Neuronal stem cell (in vitro differentiated cells): ENCODE measurements at regions not wholly inside any gene's neighbourhood (a gene's known extent, or its start where the extent isn't known, plus 50 kb on each side); places are given as distances from the start of the nearest gene placed in this dataset.

Experiments used
- DNase-seq: peaks from one replicate; pipeline ENCODE4 v3.0.0-alpha.2; 2013; ENCODE audit warnings: low spot score
- H2AFZ ChIP-seq: one replicate; pipeline ENCODE4 v1.6.1; 2013; ENCODE audit warnings: mild to moderate bottlenecking, low read length, inconsistent platforms
- H2AK5ac ChIP-seq: 2 replicates; pipeline ENCODE4 v1.6.1; 2013; ENCODE audit warnings: low read depth, mild to moderate bottlenecking, inconsistent platforms, low read length, moderate library complexity, mixed read lengths
- H2BK120ac ChIP-seq: 2 replicates; pipeline ENCODE4 v1.6.1; 2013; ENCODE audit warnings: low read depth, mild to moderate bottlenecking, inconsistent platforms, low read length, moderate library complexity, mixed read lengths
- H2BK12ac ChIP-seq: one replicate; pipeline ENCODE4 v1.6.1; 2013; ENCODE audit warnings: low read length, inconsistent platforms
- H2BK15ac ChIP-seq: 2 replicates; pipeline ENCODE4 v1.6.1; 2013; ENCODE audit warnings: mild to moderate bottlenecking, low read length, inconsistent platforms, mixed read lengths
- H2BK5ac ChIP-seq: one replicate; pipeline ENCODE4 v1.6.1; 2013; ENCODE audit warnings: inconsistent platforms, mild to moderate bottlenecking, low read length, moderate library complexity
- H3K14ac ChIP-seq: one replicate; pipeline ENCODE4 v1.6.1; 2013; ENCODE audit warnings: low read length, inconsistent platforms
- H3K18ac ChIP-seq: 2 replicates; pipeline ENCODE4 v1.6.1; 2013; ENCODE audit warnings: low read length, inconsistent platforms
- H3K23ac ChIP-seq: 2 replicates; pipeline ENCODE4 v1.6.1; 2013; ENCODE audit warnings: low read depth, mild to moderate bottlenecking, mixed read lengths, low read length, inconsistent platforms; ENCODE audit not compliant: poor library complexity
- H3K27ac ChIP-seq: replicated peaks from 3 replicates; pipeline ENCODE4 v1.5.1; 2013; ENCODE audit warnings: low read length, inconsistent platforms
- H3K27me3 ChIP-seq, 3 experiments: 2 replicates each; pipeline ENCODE4 v1.6.1; 2013; ENCODE audit warnings: low read length in 3 of 3, mild to moderate bottlenecking in 2 of 3, inconsistent platforms in 1 of 3, low read depth in 1 of 3, mixed read lengths in 1 of 3, moderate library complexity in 1 of 3; ENCODE audit not compliant: control insufficient read depth in 3 of 3, insufficient read depth in 3 of 3
- H3K36me3 ChIP-seq, 2 donors: replicated peaks in 1 of 2; 2 replicates each; pipeline ENCODE4 v1.6.1; 2013; ENCODE audit warnings: low read length in 2 of 2; ENCODE audit not compliant: control insufficient read depth in 2 of 2, insufficient read depth in 2 of 2
- H3K4ac ChIP-seq: 2 replicates; pipeline ENCODE4 v1.6.1; 2013; ENCODE audit warnings: inconsistent platforms, mild to moderate bottlenecking, low read length, moderate library complexity
- H3K4me1 ChIP-seq, 2 donors: 1 replicate in 1 of 2; 2 replicates in 1 of 2; pipeline ENCODE4 v1.6.1; 2013; ENCODE audit warnings: low read length in 2 of 2, low read depth in 1 of 2; ENCODE audit not compliant: control insufficient read depth in 2 of 2, insufficient read depth in 1 of 2
- H3K4me2 ChIP-seq: one replicate; pipeline ENCODE4 v1.6.1; 2013; ENCODE audit warnings: mild to moderate bottlenecking, low read length, inconsistent platforms; ENCODE audit not compliant: insufficient read depth, poor library complexity, severe bottlenecking
- H3K4me3 ChIP-seq, 2 donors: 2 replicates each; pipeline ENCODE4 v1.5.1; 2013; ENCODE audit warnings: low read length in 2 of 2, mild to moderate bottlenecking in 2 of 2, inconsistent platforms in 1 of 2, moderate library complexity in 1 of 2
- H3K79me1 ChIP-seq: one replicate; pipeline ENCODE4 v1.6.1; 2013; ENCODE audit warnings: low read depth, mild to moderate bottlenecking, inconsistent platforms, low read length, moderate library complexity
- H3K9ac ChIP-seq: one replicate; pipeline ENCODE4 v1.6.1; 2013; ENCODE audit warnings: mild to moderate bottlenecking, low read depth, low read length, inconsistent platforms; ENCODE audit not compliant: poor library complexity
- H3K9me3 ChIP-seq, 2 donors: replicated peaks in 1 of 2; 2 replicates each; pipeline versions ENCODE3 to v1.6.1; 2013; ENCODE audit warnings: low read length in 2 of 2, mild to moderate bottlenecking in 2 of 2, inconsistent platforms in 1 of 2, low read depth in 1 of 2, mixed read lengths in 1 of 2, moderate library complexity in 1 of 2; ENCODE audit not compliant: control insufficient read depth in 2 of 2, insufficient read depth in 1 of 2
- H4K8ac ChIP-seq: one replicate; pipeline ENCODE4 v1.6.1; 2013; ENCODE audit warnings: low read depth, mild to moderate bottlenecking, inconsistent platforms, low read length, moderate library complexity
- H4K91ac ChIP-seq: one replicate; pipeline ENCODE4 v1.6.1; 2013; ENCODE audit warnings: low read length, low read depth, mild to moderate bottlenecking, inconsistent platforms; ENCODE audit not compliant: poor library complexity
- WGBS, 2 donors: extraction: QIAGEN DNeasy Blood & Tissue Kit; methylation state at CpG; one replicate each; pipeline ENCODE4 v1.1.7; 2013; ENCODE audit warnings: missing lambda C conversion rate in 2 of 2, mixed read lengths in 1 of 2; ENCODE audit not compliant: insufficient read length in 2 of 2, insufficient replicate concordance in 1 of 2; ENCODE audit errors: extremely low coverage in 2 of 2; 5-methylcytosine and 5-hydroxymethylcytosine counted together

- DNase-seq, result no peak
- H2AFZ ChIP-seq, result no peak overlapping the region
- H3K79me1 ChIP-seq, result no peaks in the 10 kb centered on the region
- no peak overlapping the region for H3K9ac ChIP-seq
- H4K8ac ChIP-seq, result no peak overlapping the region
- no peak overlapping the region for H2BK5ac ChIP-seq
- no peak overlapping the region for H3K4me3 ChIP-seq
- no peak overlapping the region for H4K91ac ChIP-seq
- no peak overlapping the region for H2AK5ac ChIP-seq
- no peaks in the 10 kb centered on the region for H3K27me3 ChIP-seq
- no peak overlapping the region for H2BK12ac ChIP-seq
- no peak overlapping the region for H3K27ac ChIP-seq
- H2BK120ac ChIP-seq, result no peak overlapping the region
- no peak overlapping the region for H3K18ac ChIP-seq
- peaks cover 0 to 15% of the 10 kb centered on the region in 2 donors for H3K4me1 ChIP-seq
- peaks cover 3 to 12% of the 10 kb centered on the region in 2 donors for H3K9me3 ChIP-seq
- no peaks in the 10 kb centered on the region for H3K36me3 ChIP-seq
- no peak overlapping the region for H3K4me2 ChIP-seq
- H3K23ac ChIP-seq, result no peak overlapping the region
- no peak overlapping the region for H3K14ac ChIP-seq
- no CpG with 5 or more reads among the region's 1 CpG for WGBS, 2 donors
- no peak overlapping the region for H2BK15ac ChIP-seq
- H3K4ac ChIP-seq, result no peak overlapping the region
Observed at GRCh38 chr7:10912077-10912476, 61.6 kb upstream of the PHF14 start.

GRCh38 chr7:10913457-10913856 is 60.2 kb upstream of the PHF14 start:
- H4K91ac ChIP-seq, result no peak overlapping the region
- H3K4me2 ChIP-seq, result no peak overlapping the region
- H3K18ac ChIP-seq, result no peak overlapping the region
- no peak overlapping the region for H3K23ac ChIP-seq
- H2AK5ac ChIP-seq, result no peak overlapping the region
- H3K79me1 ChIP-seq, result no peaks in the 10 kb centered on the region
- peak overlapping the region; percentile 67 for H2AFZ ChIP-seq
- H3K27ac ChIP-seq, result no peak overlapping the region
- no peak overlapping the region for H3K14ac ChIP-seq
- no peak overlapping the region for H3K4ac ChIP-seq
- H2BK5ac ChIP-seq, result no peak overlapping the region
- no peaks in the 10 kb centered on the region for H3K36me3 ChIP-seq
- no peak overlapping the region for H3K9ac ChIP-seq
- H2BK12ac ChIP-seq, result no peak overlapping the region
- WGBS, 2 donors, result no CpG with 5 or more reads among the region's 2 CpGs
- peaks cover 3 to 14% of the 10 kb centered on the region in 2 donors for H3K9me3 ChIP-seq
- H4K8ac ChIP-seq, result no peak overlapping the region
- no peak overlapping the region for H3K4me3 ChIP-seq
- H2BK120ac ChIP-seq, result no peak overlapping the region
- peaks cover 0 to 15% of the 10 kb centered on the region in 2 donors for H3K4me1 ChIP-seq
- H2BK15ac ChIP-seq, result no peak overlapping the region
- H3K27me3 ChIP-seq, result no peaks in the 10 kb centered on the region
- no peak for DNase-seq

GRCh38 chr7:10918093-10918590 is 55.5 kb upstream of the PHF14 start:
- H2AK5ac ChIP-seq, result no peak overlapping the region
- no peak overlapping the region for H2BK15ac ChIP-seq
- H3K18ac ChIP-seq, result no peak overlapping the region
- no peak overlapping the region for H3K23ac ChIP-seq
- no peak overlapping the region for H3K4ac ChIP-seq
- no peak for DNase-seq
- H3K36me3 ChIP-seq, result no peaks in the 10 kb centered on the region
- H3K4me1 ChIP-seq, result peaks cover 0 to 8% of the 10 kb centered on the region in 2 donors
- H3K79me1 ChIP-seq, result no peaks in the 10 kb centered on the region
- no peak overlapping the region for H2BK120ac ChIP-seq
- no peak overlapping the region for H2BK12ac ChIP-seq
- no peaks in the 10 kb centered on the region for H3K27me3 ChIP-seq
- no CpG with 5 or more reads among the region's 4 CpGs for WGBS, 2 donors
- H3K27ac ChIP-seq, result no peak overlapping the region
- peak overlapping the region; percentile 8 for H2AFZ ChIP-seq
- H3K9me3 ChIP-seq, result peaks cover 0 to 2% of the 10 kb centered on the region in 2 donors
- no peak overlapping the region for H2BK5ac ChIP-seq
- no peak overlapping the region for H3K14ac ChIP-seq
- H3K4me2 ChIP-seq, result no peak overlapping the region
- H3K9ac ChIP-seq, result no peak overlapping the region
- no peak overlapping the region for H4K8ac ChIP-seq
- no peak overlapping the region for H4K91ac ChIP-seq
- H3K4me3 ChIP-seq, result no peak overlapping the region

- H3K9me3 ChIP-seq, result peaks cover 0 to 2% of the 10 kb centered on the region in 2 donors
- H2BK15ac ChIP-seq, result no peak overlapping the region
- H2AFZ ChIP-seq, result no peak overlapping the region
- no peak overlapping the region for H3K4ac ChIP-seq
- no peak overlapping the region for H2BK5ac ChIP-seq
- no peak overlapping the region for H3K4me2 ChIP-seq
- no peak overlapping the region for H2BK120ac ChIP-seq
- WGBS, 2 donors, result no CpG with 5 or more reads among the region's 2 CpGs
- H3K9ac ChIP-seq, result no peak overlapping the region
- H3K23ac ChIP-seq, result no peak overlapping the region
- no peak overlapping the region for H2AK5ac ChIP-seq
- H2BK12ac ChIP-seq, result no peak overlapping the region
- no peak overlapping the region for H3K4me3 ChIP-seq
- no peaks in the 10 kb centered on the region for H3K27me3 ChIP-seq
- no peaks in the 10 kb centered on the region for H3K4me1 ChIP-seq
- H4K8ac ChIP-seq, result no peak overlapping the region
- H4K91ac ChIP-seq, result no peak overlapping the region
- DNase-seq, result no peak
- no peak overlapping the region for H3K18ac ChIP-seq
- no peak overlapping the region for H3K27ac ChIP-seq
- no peaks in the 10 kb centered on the region for H3K79me1 ChIP-seq
- H3K14ac ChIP-seq, result no peak overlapping the region
- no peaks in the 10 kb centered on the region for H3K36me3 ChIP-seq
Observed at GRCh38 chr7:10919923-10920322, 53.7 kb upstream of the PHF14 start.
